ENCODE measurements at regions not wholly inside any gene's neighbourhood (a gene's known extent, or its start where the extent isn't known, plus 50 kb on each side); places are given as distances from the start of the nearest gene placed in this dataset.

DNA sequence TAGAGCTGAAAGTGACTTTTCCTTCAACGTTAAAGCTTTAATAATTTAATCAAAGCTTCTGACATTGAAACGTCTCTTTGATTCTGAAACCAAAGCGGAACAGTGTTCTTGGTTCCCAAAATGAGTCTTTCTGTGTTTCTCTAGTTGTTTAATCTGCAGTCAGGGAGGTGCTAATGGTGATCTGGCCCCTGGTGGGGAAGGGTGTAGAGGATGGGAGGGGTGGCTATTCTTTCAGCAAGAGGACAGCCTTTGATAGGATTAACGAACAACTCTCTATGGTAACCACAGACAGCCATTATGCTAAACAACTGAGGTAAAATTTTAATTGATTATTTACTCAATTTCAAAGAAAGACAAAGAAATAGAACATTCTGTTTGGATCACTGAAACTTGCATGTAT, 79.9 kb upstream of the CADPS start:
- TF ChIP-seq, protein P1, sequence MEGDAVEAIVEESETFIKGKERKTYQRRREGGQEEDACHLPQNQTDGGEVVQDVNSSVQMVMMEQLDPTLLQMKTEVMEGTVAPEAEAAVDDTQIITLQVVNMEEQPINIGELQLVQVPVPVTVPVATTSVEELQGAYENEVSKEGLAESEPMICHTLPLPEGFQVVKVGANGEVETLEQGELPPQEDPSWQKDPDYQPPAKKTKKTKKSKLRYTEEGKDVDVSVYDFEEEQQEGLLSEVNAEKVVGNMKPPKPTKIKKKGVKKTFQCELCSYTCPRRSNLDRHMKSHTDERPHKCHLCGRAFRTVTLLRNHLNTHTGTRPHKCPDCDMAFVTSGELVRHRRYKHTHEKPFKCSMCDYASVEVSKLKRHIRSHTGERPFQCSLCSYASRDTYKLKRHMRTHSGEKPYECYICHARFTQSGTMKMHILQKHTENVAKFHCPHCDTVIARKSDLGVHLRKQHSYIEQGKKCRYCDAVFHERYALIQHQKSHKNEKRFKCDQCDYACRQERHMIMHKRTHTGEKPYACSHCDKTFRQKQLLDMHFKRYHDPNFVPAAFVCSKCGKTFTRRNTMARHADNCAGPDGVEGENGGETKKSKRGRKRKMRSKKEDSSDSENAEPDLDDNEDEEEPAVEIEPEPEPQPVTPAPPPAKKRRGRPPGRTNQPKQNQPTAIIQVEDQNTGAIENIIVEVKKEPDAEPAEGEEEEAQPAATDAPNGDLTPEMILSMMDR (IDR thresholded peaks at IDR 0.05): no peak
- TF ChIP-seq POLR2A (IDR thresholded peaks at IDR 0.05): no peak
